B cell (primary cell): ENCODE measurements at regions not wholly inside any gene's neighbourhood (a gene's known extent, or its start where the extent isn't known, plus 50 kb on each side); places are given as distances from the start of the nearest gene placed in this dataset.

ENCODE experiments used
- ATAC-seq: fragments of 200-7000 bp; cut with Tn5 transposase; one replicate; pipeline ENCODE4 v1.10.0; 2021; ENCODE audit warnings: low read depth, mild to moderate bottlenecking, moderate number of reproducible peaks, moderate library complexity
- CTCF ChIA-PET: fragments of 350-600 bp; sonication (Branson Sonifier 250); formaldehyde crosslinking; loops from one replicate; lab custom pipeline; 2021; ENCODE audit warnings: antibody characterized with exemption, inconsistent platforms; lab: Charles Lee
- POLR2A ChIA-PET: fragments of 350-600 bp; sonication (Branson Sonifier 250); formaldehyde crosslinking; loops from one replicate; lab custom pipeline; 2021; ENCODE audit warnings: antibody characterized with exemption; lab: Charles Lee
- DNase-seq: peaks from one replicate; pipeline ENCODE4 v3.0.0; 2013
- H2AFZ ChIP-seq: 2 replicates; pipeline ENCODE4 v1.6.1; 2012; ENCODE audit warnings: mild to moderate bottlenecking, low read depth, low read length; ENCODE audit not compliant: insufficient read depth, poor library complexity, severe bottlenecking
- H3K27ac ChIP-seq, 2 donors: 1 replicate in 1 of 2; 2 replicates in 1 of 2; pipeline ENCODE4 v1.5.1; 2012 to 2013; ENCODE audit warnings: low read length in 2 of 2, mild to moderate bottlenecking in 2 of 2, moderate library complexity in 1 of 2
- H3K27me3 ChIP-seq, 4 experiments: fragments of 200-600 bp in 1 of 4; sonication (generic) in 1 of 4; replicated peaks in 1 of 4; 1 replicate in 2 of 4; 2 replicates in 2 of 4; pipeline versions ENCODE4 v1.6.1 to v1.7.0; 2013 to 2016; ENCODE audit warnings: low read length in 3 of 4, mild to moderate bottlenecking in 2 of 4, mixed read lengths in 1 of 4, moderate library complexity in 1 of 4; ENCODE audit not compliant: insufficient read depth in 4 of 4, control insufficient read depth in 3 of 4; ENCODE audit errors: control extremely low read depth in 1 of 4
- H3K36me3 ChIP-seq, 2 experiments: replicated peaks in 1 of 2; 1 replicate in 1 of 2; 2 replicates in 1 of 2; pipeline versions ENCODE4 v1.6.1 to v1.7.1; 2013; ENCODE audit warnings: low read length in 1 of 2; ENCODE audit not compliant: insufficient read depth in 2 of 2, control insufficient read depth in 1 of 2; ENCODE audit errors: control extremely low read depth in 1 of 2, extremely low read depth in 1 of 2
- H3K4me1 ChIP-seq, 2 donors: fragments of 200-600 bp in 1 of 2; sonication (generic) in 1 of 2; 1 replicate in 1 of 2; 2 replicates in 1 of 2; pipeline versions ENCODE4 v1.5.1 to v1.6.1; 2013 to 2017; ENCODE audit warnings: low read length in 2 of 2; ENCODE audit not compliant: control insufficient read depth in 2 of 2, insufficient read depth in 2 of 2
- H3K4me2 ChIP-seq: replicated peaks from 2 replicates; pipeline ENCODE3; 2012; ENCODE audit warnings: mild to moderate bottlenecking, low read depth, low read length; ENCODE audit not compliant: poor library complexity, severe bottlenecking
- H3K4me3 ChIP-seq, 5 experiments: fragments of 200-600 bp in 1 of 5; sonication (generic) in 1 of 5; 1 replicate in 3 of 5; 2 replicates in 2 of 5; pipeline versions ENCODE4 v1.5.1 to v1.7.0; 2011 to 2016; ENCODE audit warnings: low read length in 4 of 5, mild to moderate bottlenecking in 4 of 5, low read depth in 2 of 5, control low read depth in 1 of 5, moderate library complexity in 1 of 5; ENCODE audit not compliant: insufficient read depth in 1 of 5; ENCODE audit errors: control extremely low read depth in 1 of 5, extremely low read depth in 1 of 5
- H3K79me2 ChIP-seq: fragments of 200-600 bp; sonication (generic); one replicate; pipeline ENCODE4 v1.6.0; 2016; ENCODE audit warnings: low read length; ENCODE audit not compliant: control insufficient read depth, insufficient read depth
- H3K9ac ChIP-seq: fragments of 200-600 bp; sonication (generic); 2 replicates; pipeline ENCODE4 v1.6.1; 2017; ENCODE audit warnings: mild to moderate bottlenecking, low read length, moderate library complexity
- H3K9me3 ChIP-seq, 3 donors: one replicate each; pipeline versions ENCODE4 v1.6.1 to v1.7.1; 2013; ENCODE audit warnings: low read length in 2 of 3; ENCODE audit not compliant: control insufficient read depth in 2 of 3, insufficient read depth in 1 of 3; ENCODE audit errors: control extremely low read depth in 1 of 3
- H4K20me1 ChIP-seq: 2 replicates; pipeline ENCODE4 v1.6.0; 2012; ENCODE audit warnings: mild to moderate bottlenecking, low read length; ENCODE audit not compliant: insufficient read depth, control insufficient read depth, poor library complexity, severe bottlenecking
- H3K27ac Mint-ChIP-seq: one replicate; pipeline ENCODE4 v1.8.0; 2021; ENCODE audit warnings: mixed read lengths
- H3K27me3 Mint-ChIP-seq: one replicate; pipeline ENCODE4 v1.8.0; 2021; ENCODE audit warnings: mixed read lengths
- H3K4me1 Mint-ChIP-seq: one replicate; pipeline ENCODE4 v1.8.0; 2021; ENCODE audit warnings: mixed read lengths
- H3K4me3 Mint-ChIP-seq: one replicate; pipeline ENCODE4 v1.8.0; 2021; ENCODE audit warnings: mixed read lengths
- H3K9me3 Mint-ChIP-seq: one replicate; pipeline ENCODE4 v1.8.0; 2022; ENCODE audit warnings: mixed read lengths; ENCODE audit not compliant: insufficient read depth
- CTCF ChIP-seq: fragments of 200-600 bp; IDR thresholded peaks from one replicate; pipeline ENCODE4 v1.8.0; 2022; ENCODE audit warnings: antibody characterized with exemption, mild to moderate bottlenecking
- EZH2 ChIP-seq: IDR thresholded peaks from 2 replicates; pipeline ENCODE4 v1.6.1; 2012; ENCODE audit warnings: borderline replicate concordance, low read depth, mild to moderate bottlenecking, moderate library complexity, low read length; ENCODE audit not compliant: insufficient read depth, poor library complexity, severe bottlenecking
- WGBS: methylation state at CpG from one replicate; pipeline ENCODE4 v1.1.5; 2013; ENCODE audit warnings: missing lambda C conversion rate; ENCODE audit not compliant: insufficient coverage; 5-methylcytosine and 5-hydroxymethylcytosine counted together
- intact Hi-C: fragments of 100-400 bp; cut with micrococcal nuclease; formaldehyde crosslinking; loops from one replicate; pipeline ENCODE4 v1.10.0; 2022

DNA sequence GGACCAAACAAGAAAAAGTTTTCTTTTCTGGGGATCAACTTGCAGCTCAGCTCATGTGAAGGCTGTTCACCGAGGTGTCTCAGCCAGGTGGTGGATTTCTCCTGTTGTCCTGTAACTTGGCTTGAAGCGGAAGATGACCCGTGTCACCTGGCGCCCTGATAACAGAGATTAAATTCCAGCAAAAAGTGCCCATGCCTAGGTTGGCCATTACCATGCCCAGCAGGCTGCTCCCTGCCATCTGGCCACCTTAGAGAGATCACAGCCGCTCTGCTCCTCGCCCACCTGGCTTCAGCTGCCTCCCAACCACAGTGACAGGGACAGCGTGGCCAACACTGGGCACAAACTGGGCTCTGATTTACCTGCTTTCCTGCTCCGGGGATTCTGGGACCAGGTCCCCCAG is 149.5 kb downstream of the ZBTB18 start:
- no peak for TF ChIP-seq CTCF
- TF ChIP-seq EZH2 = no peak
- 88% methylated on average over 8 of the region's 8 CpGs for WGBS
- ATAC-seq (no peak), DNase-seq (no peak)
- H3K27me3 Mint-ChIP-seq = peaks cover 3% of the 10 kb centered on the region
- H3K4me3 ChIP-seq = no peak overlapping the region
- H3K4me1 Mint-ChIP-seq = no peaks in the 10 kb centered on the region
- no peak overlapping the region for H3K9ac ChIP-seq
- no peak overlapping the region for H3K4me2 ChIP-seq
- CTCF ChIA-PET = no interaction called here
- H3K4me1 ChIP-seq = no peaks in the 10 kb centered on the region
- H3K79me2 ChIP-seq = no peaks in the 10 kb centered on the region
- POLR2A ChIA-PET = interaction anchor here (1.6 kb wide), 1 partner anchor 54 kb away, joined by 4 read pairs; no protein-coding TSS in a partner anchor
- no peak overlapping the region for H3K27ac Mint-ChIP-seq
- H2AFZ ChIP-seq = no peak overlapping the region
- H4K20me1 ChIP-seq = no peaks in the 10 kb centered on the region
- H3K9me3 Mint-ChIP-seq = no peaks in the 10 kb centered on the region
- intact Hi-C loops = no loop called here
- peaks cover 0 to 3% (median 0%) of the 10 kb centered on the region in 3 donors for H3K9me3 ChIP-seq
- no peak overlapping the region for H3K27ac ChIP-seq
- H3K27me3 ChIP-seq = peaks cover 0 to 10% (median 1%) of the 10 kb centered on the region in 4 experiments
- no peak overlapping the region for H3K4me3 Mint-ChIP-seq
- no peaks in the 10 kb centered on the region for H3K36me3 ChIP-seq

DNA sequence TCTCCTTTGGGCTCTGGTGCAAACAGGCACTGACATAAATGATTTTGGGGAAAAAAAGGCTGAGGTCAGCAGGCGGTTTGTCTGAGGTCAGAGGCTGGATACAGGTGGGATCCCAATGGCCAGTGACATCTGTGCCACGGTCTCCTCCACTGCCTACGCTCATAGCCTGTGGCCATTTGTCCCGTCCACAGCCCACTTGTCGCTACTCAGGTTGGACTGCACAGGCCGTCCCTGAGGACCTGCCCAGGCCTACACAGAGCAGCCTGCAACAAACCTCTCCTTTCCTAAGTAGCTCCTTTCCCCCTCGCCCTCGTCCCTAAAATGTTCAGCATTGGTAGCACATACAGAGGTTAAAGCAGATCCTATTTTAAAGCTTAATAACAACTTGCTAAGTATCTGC is 150.7 kb downstream of the ZBTB18 start:
- Mint-ChIP-seq H3K9me3 (no peaks in the 10 kb centered on the region), H3K27ac (no peak overlapping the region)

More for the DNA sequence above, 150.7 kb downstream of the ZBTB18 start:
- no peaks in the 10 kb centered on the region for H3K4me1 Mint-ChIP-seq
- H3K4me3 ChIP-seq = no peak overlapping the region
- no peak for DNase-seq
- no peak overlapping the region for H3K9ac ChIP-seq
- no peaks in the 10 kb centered on the region for H3K4me1 ChIP-seq
- 81% methylated on average over 8 of the region's 8 CpGs for WGBS
- H3K4me2 ChIP-seq = no peak overlapping the region
- intact Hi-C loops = no loop called here
- no peak overlapping the region for H3K4me3 Mint-ChIP-seq
- H3K27me3 Mint-ChIP-seq = peaks cover 3% of the 10 kb centered on the region
- no peaks in the 10 kb centered on the region for H3K36me3 ChIP-seq
- no peaks in the 10 kb centered on the region for H4K20me1 ChIP-seq
- H3K27me3 ChIP-seq = peaks cover 0 to 10% (median 1%) of the 10 kb centered on the region in 4 experiments
- no peak for TF ChIP-seq CTCF
- TF ChIP-seq EZH2 = no peak
- no peak overlapping the region for H2AFZ ChIP-seq
- no peak overlapping the region for H3K27ac ChIP-seq
- ATAC-seq = no peak
- H3K9me3 ChIP-seq = no peaks in the 10 kb centered on the region
- H3K79me2 ChIP-seq = no peaks in the 10 kb centered on the region
- ChIA-PET POLR2A (no interaction called here), CTCF (no interaction called here)
